Neutrophil (primary cell): ENCODE measurements at regions not wholly inside any gene's neighbourhood (a gene's known extent, or its start where the extent isn't known, plus 50 kb on each side); places are given as distances from the start of the nearest gene placed in this dataset.

Experiments used
- H3K27ac ChIP-seq: fragments of 200-600 bp; sonication (generic); 2 replicates; pipeline ENCODE4 v1.5.1; 2016; ENCODE audit warnings: mild to moderate bottlenecking, moderate library complexity
- H3K27me3 ChIP-seq: fragments of 200-600 bp; sonication (generic); 2 replicates; pipeline ENCODE4 v1.6.0; 2016; ENCODE audit warnings: mild to moderate bottlenecking
- H3K36me3 ChIP-seq: fragments of 200-600 bp; sonication (generic); 2 replicates; pipeline ENCODE4 v1.5.1; 2017
- H3K4me1 ChIP-seq, 2 experiments: fragments of 200-600 bp in 1 of 2; sonication (generic) in 1 of 2; 1 replicate in 1 of 2; 2 replicates in 1 of 2; pipeline versions ENCODE4 v1.5.1 to v1.6.1; 2013 to 2016; ENCODE audit warnings: low read depth in 1 of 2, low read length in 1 of 2, mild to moderate bottlenecking in 1 of 2, moderate library complexity in 1 of 2; ENCODE audit not compliant: control insufficient read depth in 1 of 2, insufficient read depth in 1 of 2
- H3K4me3 ChIP-seq, 2 experiments: fragments of 200-600 bp in 1 of 2; sonication (generic) in 1 of 2; 1 replicate in 1 of 2; 2 replicates in 1 of 2; pipeline ENCODE4 v1.5.1; 2013 to 2016; ENCODE audit warnings: low read depth in 1 of 2, low read length in 1 of 2, mild to moderate bottlenecking in 1 of 2, moderate library complexity in 1 of 2
- H3K9me3 ChIP-seq: fragments of 200-600 bp; sonication (generic); 2 replicates; pipeline ENCODE4 v1.5.1; 2016
- TF ChIP-seq, protein P1 (sequence below): fragments of 200-600 bp; sonication (generic); IDR thresholded peaks from 2 replicates; pipeline ENCODE4 v1.5.1; 2016; ENCODE audit warnings: antibody characterized with exemption

DNA sequence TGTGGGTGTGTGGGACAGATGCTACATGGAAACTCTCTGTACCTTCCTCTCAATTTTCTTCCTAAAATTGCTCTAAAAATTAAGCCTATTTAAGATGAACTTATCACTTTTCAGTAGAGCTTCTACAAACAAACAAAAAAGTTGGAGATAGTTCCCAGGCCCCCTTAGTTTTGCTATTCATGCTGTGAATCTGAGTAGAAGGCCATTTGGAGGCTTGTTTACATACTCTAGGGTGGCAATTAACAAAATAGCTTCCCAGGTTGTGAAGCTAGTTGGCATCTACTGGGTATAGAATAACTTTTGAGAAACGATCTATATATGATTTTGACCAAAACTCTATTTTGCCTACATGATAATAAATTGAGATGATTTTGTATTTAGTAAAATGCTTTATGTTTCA lies 541.4 kb upstream of the B3GALT2 start:
- no peak overlapping the region for H3K27ac ChIP-seq
- no peak overlapping the region for H3K4me3 ChIP-seq
- no peaks in the 10 kb centered on the region for H3K36me3 ChIP-seq
- TF ChIP-seq, protein P1, sequence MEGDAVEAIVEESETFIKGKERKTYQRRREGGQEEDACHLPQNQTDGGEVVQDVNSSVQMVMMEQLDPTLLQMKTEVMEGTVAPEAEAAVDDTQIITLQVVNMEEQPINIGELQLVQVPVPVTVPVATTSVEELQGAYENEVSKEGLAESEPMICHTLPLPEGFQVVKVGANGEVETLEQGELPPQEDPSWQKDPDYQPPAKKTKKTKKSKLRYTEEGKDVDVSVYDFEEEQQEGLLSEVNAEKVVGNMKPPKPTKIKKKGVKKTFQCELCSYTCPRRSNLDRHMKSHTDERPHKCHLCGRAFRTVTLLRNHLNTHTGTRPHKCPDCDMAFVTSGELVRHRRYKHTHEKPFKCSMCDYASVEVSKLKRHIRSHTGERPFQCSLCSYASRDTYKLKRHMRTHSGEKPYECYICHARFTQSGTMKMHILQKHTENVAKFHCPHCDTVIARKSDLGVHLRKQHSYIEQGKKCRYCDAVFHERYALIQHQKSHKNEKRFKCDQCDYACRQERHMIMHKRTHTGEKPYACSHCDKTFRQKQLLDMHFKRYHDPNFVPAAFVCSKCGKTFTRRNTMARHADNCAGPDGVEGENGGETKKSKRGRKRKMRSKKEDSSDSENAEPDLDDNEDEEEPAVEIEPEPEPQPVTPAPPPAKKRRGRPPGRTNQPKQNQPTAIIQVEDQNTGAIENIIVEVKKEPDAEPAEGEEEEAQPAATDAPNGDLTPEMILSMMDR, result no peak
- no peaks in the 10 kb centered on the region for H3K27me3 ChIP-seq
- no peaks in the 10 kb centered on the region for H3K4me1 ChIP-seq
- H3K9me3 ChIP-seq, result no peaks in the 10 kb centered on the region

DNA sequence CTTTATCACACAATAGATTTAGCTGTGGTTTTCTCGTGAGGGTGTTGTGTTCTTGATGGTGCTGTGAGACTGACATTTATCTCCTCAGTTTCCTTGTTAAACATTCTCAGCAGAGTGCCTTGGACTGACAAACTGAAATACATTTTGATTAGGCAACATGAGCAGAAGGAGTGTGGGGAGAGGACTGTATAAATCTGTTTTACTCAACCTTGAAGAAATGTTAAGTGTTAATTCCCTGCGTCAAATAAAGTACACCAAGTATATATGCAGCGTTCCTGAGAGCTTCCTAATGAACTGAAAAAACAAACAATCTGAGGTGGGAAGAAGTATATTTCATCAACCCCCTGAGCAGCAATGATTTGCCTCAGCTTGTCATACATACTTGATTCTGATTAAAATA lies 540.3 kb upstream of the B3GALT2 start:
- H3K9me3 ChIP-seq, result no peaks in the 10 kb centered on the region
- H3K4me1 ChIP-seq, result no peaks in the 10 kb centered on the region
- no peak overlapping the region for H3K4me3 ChIP-seq
- TF ChIP-seq, protein P1, result no peak
- H3K36me3 ChIP-seq, result no peaks in the 10 kb centered on the region
- no peaks in the 10 kb centered on the region for H3K27me3 ChIP-seq
- no peak overlapping the region for H3K27ac ChIP-seq

DNA sequence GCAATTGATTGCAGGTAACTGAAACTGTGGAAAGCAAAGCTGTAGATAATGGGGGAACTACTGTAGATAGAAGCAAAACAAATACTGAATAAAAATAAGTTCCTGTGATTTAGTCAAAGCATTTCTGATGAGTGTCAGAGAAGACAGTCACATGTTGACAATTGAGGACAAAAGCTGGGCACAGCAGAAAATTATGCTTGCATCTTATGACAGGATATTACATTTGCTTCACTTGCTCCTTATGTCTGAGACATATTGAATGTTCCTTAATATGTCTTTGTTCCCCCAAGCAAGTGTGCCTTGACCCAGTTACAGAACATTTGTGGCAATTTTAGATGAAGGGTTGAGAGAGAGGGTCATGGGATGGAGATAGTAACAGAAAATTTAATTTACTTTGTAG lies 526.0 kb upstream of the B3GALT2 start:
- Histone ChIP-seq H3K9me3 (no peaks in the 10 kb centered on the region), H3K36me3 (no peaks in the 10 kb centered on the region), H3K4me1 (no peaks in the 10 kb centered on the region), H3K27ac (no peak overlapping the region), H3K4me3 (no peak overlapping the region), H3K27me3 (no peaks in the 10 kb centered on the region)
- TF ChIP-seq, protein P1, result no peak

DNA sequence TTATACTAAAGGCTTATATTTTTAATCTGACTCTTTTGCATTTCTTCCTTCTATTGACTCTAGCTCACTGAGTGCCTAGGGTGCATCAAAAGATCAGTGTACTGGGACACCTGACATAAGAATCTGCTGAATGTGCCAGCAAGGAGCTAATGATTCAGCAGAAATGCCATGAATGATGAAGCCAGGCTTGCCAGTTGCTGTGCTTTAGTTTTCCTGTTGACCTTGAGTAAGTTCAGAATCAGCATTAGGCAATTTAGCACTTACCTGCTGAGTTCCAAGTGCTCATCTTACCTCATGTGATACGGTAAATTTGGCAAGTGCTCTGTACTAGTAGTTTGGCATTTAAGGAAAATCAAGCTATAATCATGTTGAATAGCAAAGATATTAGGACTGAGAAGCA lies 523.2 kb upstream of the B3GALT2 start:
- H3K4me3 ChIP-seq, result no peak overlapping the region
- H3K36me3 ChIP-seq, result no peaks in the 10 kb centered on the region
- TF ChIP-seq, protein P1, result no peak
- no peak overlapping the region for H3K27ac ChIP-seq
- no peaks in the 10 kb centered on the region for H3K4me1 ChIP-seq
- no peaks in the 10 kb centered on the region for H3K27me3 ChIP-seq
- no peaks in the 10 kb centered on the region for H3K9me3 ChIP-seq

DNA sequence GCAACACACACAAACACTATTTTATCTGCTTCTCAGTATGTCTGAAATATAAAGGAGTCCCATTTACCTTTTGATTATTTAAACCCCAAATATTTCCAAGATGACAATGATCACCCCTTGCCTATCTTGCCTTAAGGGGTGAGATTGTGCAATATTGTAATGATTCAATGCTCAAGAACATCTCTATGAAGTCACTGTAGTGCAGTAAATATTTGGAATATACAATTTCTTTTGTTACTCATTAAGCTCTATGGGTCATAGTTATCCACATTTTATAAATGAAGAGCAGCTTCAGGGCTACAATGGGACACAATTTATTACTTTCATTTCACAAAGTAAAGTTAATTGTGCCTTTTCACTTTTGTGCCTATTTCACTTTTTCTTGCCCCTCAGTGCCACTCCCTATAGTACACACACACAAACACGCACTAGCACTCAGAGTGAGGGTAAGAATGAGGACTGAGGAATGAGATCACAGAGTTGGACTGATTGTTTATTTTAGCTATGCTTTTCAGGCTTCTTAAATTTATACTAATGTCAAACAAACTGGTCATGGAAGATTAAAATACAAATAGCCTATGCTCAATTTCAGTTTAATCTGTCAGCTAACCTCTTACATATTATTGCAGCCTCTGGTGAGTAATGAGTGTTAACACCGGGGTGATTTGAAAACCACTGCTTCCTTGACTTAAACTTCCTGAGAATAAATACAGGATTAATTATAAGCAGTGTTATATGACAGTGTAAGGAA lies 521.0 kb upstream of the B3GALT2 start:
- Histone ChIP-seq H3K36me3 (no peaks in the 10 kb centered on the region), H3K27me3 (no peaks in the 10 kb centered on the region), H3K4me1 (no peaks in the 10 kb centered on the region), H3K9me3 (no peaks in the 10 kb centered on the region), H3K27ac (no peak overlapping the region), H3K4me3 (no peak overlapping the region)
- TF ChIP-seq, protein P1, result no peak
